ENCODE measurements at regions not wholly inside any gene's neighbourhood (a gene's known extent, or its start where the extent isn't known, plus 50 kb on each side); places are given as distances from the start of the nearest gene placed in this dataset.

GRCh38 chr18:30113454-30113853 lies 929.1 kb downstream of the DSC3 start:
- no peak for DNase-seq (ENCODE audit: low read depth)
- TF ChIP-seq CTCF (conservative IDR thresholded peaks at IDR 0.05; ENCODE audit: low read depth, low read length), result no peak
- H3K4me3 ChIP-seq (ENCODE audit: low read depth, low read length), result no peak overlapping the region

DNA sequence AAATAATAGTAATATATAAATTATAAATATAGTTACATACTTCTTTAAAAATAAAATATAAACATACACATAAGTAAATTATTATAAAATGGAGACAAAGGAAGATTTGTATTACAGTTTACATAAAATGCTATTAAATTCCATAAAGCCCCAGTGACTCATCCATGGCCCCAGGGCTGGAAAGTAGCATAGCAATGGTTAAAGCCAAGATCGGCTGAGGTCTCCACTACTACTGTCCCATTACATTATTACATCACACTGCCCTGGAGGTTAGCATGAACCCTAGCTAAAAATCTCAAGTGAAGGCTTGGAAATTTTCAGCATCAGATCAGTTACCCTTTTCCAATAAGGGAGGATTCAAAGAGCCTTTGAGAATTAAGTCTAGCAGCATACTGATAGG lies 936.2 kb downstream of the DSC3 start:
- no peak overlapping the region for H3K4me3 ChIP-seq (ENCODE audit: low read depth, low read length)
- no peak for TF ChIP-seq CTCF (conservative IDR thresholded peaks at IDR 0.05; ENCODE audit: low read depth, low read length)
- no peak for DNase-seq (ENCODE audit: low read depth)

DNA sequence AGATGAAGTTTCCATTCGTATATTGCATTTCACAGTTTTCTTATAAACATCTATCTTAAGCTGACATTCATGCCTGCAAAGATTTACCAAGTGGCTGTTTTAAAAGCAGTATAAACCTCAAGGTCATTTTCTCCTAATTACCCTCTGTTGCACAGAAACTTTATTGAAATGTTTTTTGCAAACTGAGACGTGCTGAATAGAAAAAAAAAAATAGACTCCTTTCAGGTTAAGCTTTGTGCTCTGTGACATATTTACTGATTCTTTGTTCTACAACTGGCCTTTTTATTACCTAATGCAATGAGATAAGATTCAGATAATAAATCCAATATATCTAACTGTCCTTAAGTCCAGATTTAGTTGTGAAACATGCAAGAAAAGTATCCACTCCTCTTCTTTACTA lies 938.7 kb downstream of the DSC3 start:
- TF ChIP-seq CTCF (conservative IDR thresholded peaks at IDR 0.05; ENCODE audit: low read depth, low read length), result no peak
- no peak for DNase-seq (ENCODE audit: low read depth)
- H3K4me3 ChIP-seq (ENCODE audit: low read depth, low read length), result no peak overlapping the region

GRCh38 chr18:30096796-30097195 lies 945.7 kb downstream of the DSC3 start:
- TF ChIP-seq CTCF (conservative IDR thresholded peaks at IDR 0.05; ENCODE audit: low read depth, low read length), result no peak
- no peak for DNase-seq (ENCODE audit: low read depth)
- no peak overlapping the region for H3K4me3 ChIP-seq (ENCODE audit: low read depth, low read length)

GRCh38 chr18:30094556-30094955 lies 948.0 kb downstream of the DSC3 start:
- TF ChIP-seq CTCF (conservative IDR thresholded peaks at IDR 0.05; ENCODE audit: low read depth, low read length), result no peak
- DNase-seq (ENCODE audit: low read depth), result no peak
- no peak overlapping the region for H3K4me3 ChIP-seq (ENCODE audit: low read depth, low read length)

DNA sequence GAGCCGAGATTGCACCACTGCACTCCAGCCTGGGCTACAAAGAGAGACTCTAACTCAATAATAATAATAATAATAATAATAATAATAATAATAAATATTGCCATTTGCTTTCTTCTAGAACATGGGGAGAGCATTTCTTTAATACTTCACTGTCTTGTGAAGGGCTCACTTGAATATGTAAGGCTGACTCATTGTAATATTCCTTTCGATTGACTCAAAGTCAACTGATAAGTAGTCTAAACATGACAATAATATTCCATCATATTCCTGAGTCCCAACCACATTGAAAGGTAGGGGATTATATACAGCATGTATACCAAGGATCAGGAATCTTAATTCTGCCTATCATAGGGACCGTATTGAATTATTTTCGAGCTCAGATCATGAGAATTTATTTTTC lies 949.2 kb downstream of the DSC3 start:
- no peak for DNase-seq (ENCODE audit: low read depth)
- no peak for TF ChIP-seq CTCF (conservative IDR thresholded peaks at IDR 0.05; ENCODE audit: low read depth, low read length)
- no peak overlapping the region for H3K4me3 ChIP-seq (ENCODE audit: low read depth, low read length)

DNA sequence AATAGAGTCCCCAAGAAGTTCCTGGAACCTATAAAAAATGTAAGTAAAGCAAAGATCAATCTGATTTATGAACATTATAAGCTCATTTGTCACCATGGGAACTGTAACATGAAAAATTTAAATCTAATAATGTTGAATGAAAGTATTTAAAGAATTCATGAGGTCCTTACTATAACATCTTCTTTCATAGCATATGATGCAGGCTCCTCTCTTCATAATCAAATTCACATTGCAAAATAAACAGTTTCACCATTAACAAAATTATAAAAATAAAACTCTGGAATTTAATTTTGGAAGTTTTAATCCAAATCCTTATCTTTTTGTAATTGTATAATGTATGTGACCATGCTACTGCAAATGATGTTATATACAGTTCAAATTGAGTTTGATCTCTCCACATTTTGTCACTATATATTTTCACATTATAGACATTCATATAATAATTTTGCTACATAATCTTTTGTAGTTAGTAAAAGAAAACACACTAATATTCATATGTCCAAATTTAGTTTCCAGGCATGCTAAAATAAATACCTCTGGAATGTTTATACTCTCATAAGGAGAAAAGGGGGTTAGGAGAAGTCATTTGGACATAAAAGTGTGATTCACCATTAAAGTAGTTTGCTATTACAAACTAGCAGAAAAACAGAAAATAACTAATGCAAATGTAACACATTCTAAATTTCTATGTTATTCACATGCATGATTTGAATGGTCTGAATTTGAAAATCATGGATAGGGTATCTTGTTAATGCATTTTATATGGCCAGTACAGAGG lies 954.1 kb downstream of the DSC3 start:
- no peak for DNase-seq (ENCODE audit: low read depth)
- H3K4me3 ChIP-seq (ENCODE audit: low read depth, low read length), result no peak overlapping the region
- TF ChIP-seq CTCF (conservative IDR thresholded peaks at IDR 0.05; ENCODE audit: low read depth, low read length), result no peak
